NCI-H69 (cell line): ENCODE measurements at regions not wholly inside any gene's neighbourhood (a gene's known extent, or its start where the extent isn't known, plus 50 kb on each side); places are given as distances from the start of the nearest gene placed in this dataset.

ENCODE experiments used
- DNase-seq: peaks from one replicate; lab custom pipeline; 2025; lab: John Stamatoyannopoulos, UW

GRCh38 chr12:107891967-107892366 is 117.5 kb downstream of the ASCL4 start:
- peak; percentile 14 for DNase-seq

- no peak for DNase-seq
Measured at GRCh38 chr12:107894589-107894988, 120.1 kb downstream of the ASCL4 start.

GRCh38 chr12:107895966-107896365 is 121.5 kb downstream of the ASCL4 start:
- DNase-seq = no peak

GRCh38 chr12:107900588-107900987 is 126.1 kb downstream of the ASCL4 start:
- no peak for DNase-seq

GRCh38 chr12:107903341-107904061 is 129.0 kb downstream of the ASCL4 start:
- peak; percentile 88 for DNase-seq

- DNase-seq = no peak
Measured at GRCh38 chr12:107906707-107907106, 132.2 kb downstream of the ASCL4 start.

- DNase-seq = peak; percentile 42
Measured at GRCh38 chr12:107912421-107913004, 138.0 kb downstream of the ASCL4 start.

- DNase-seq = no peak
Measured at GRCh38 chr12:107914460-107914977, 140.0 kb downstream of the ASCL4 start.

- peak; percentile 58 for DNase-seq
Measured at GRCh38 chr12:107917912-107918800, 143.7 kb downstream of the ASCL4 start.

GRCh38 chr12:107921062-107921461 is 146.6 kb downstream of the ASCL4 start:
- DNase-seq = no peak

- DNase-seq = no peak
Measured at GRCh38 chr12:107925125-107925524, 150.6 kb downstream of the ASCL4 start.

- peak; percentile 71 for DNase-seq
Measured at GRCh38 chr12:107929436-107929835, 154.9 kb downstream of the ASCL4 start.

GRCh38 chr12:107931761-107932160 is 157.3 kb downstream of the ASCL4 start:
- DNase-seq = no peak

- peak; percentile 47 for DNase-seq
Measured at GRCh38 chr12:107938446-107938845, 163.9 kb downstream of the ASCL4 start.

GRCh38 chr12:107948391-107948945 is 174.0 kb downstream of the ASCL4 start:
- DNase-seq = no peak

- no peak for DNase-seq
Measured at GRCh38 chr12:107951024-107951423, 176.5 kb downstream of the ASCL4 start.

- DNase-seq = no peak
Measured at GRCh38 chr12:107955966-107956643, 173.0 kb upstream of the WSCD2 start.

- DNase-seq = no peak
Measured at GRCh38 chr12:107957459-107957858, 171.6 kb upstream of the WSCD2 start.

- DNase-seq = no peak
Measured at GRCh38 chr12:107963635-107964034, 165.5 kb upstream of the WSCD2 start.

GRCh38 chr12:107967170-107967569 is 161.9 kb upstream of the WSCD2 start:
- peak; percentile 8 for DNase-seq

- DNase-seq = no peak
Measured at GRCh38 chr12:107973950-107974349, 155.1 kb upstream of the WSCD2 start.

GRCh38 chr12:107976331-107976730 is 152.8 kb upstream of the WSCD2 start:
- no peak for DNase-seq
